ENCODE measurements at regions not wholly inside any gene's neighbourhood (a gene's known extent, or its start where the extent isn't known, plus 50 kb on each side); places are given as distances from the start of the nearest gene placed in this dataset.

DNA sequence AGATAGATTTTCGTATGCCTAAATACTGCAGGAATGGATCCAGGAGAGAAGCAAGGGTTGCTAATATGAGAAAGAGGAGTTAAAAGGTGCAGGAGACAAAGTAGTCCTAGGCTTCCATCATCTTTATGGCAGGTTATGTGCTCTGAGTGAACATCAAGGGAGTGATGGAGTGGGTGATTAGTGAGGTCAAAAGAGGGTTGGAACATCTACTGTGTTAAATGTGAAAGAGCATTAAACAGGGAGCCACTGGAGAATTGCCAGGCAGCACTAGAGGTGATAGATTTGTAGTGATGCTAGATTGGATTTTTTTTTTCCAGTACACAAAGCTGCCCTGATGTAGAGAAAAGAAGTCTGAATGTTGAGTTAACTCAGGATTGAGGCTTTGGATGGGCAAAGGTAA lies 199.3 kb downstream of the NMUR2 start:
- ChIA-PET CTCF (no interaction called here), POLR2A (no interaction called here)
- H3K27ac ChIP-seq (ENCODE audit: low read length) = no peak overlapping the region
- no peaks in the 10 kb centered on the region for H3K36me3 ChIP-seq (ENCODE audit: control insufficient read depth, insufficient read depth, low read length)
- H3K27me3 ChIP-seq (ENCODE audit: control insufficient read depth, insufficient read depth, low read length) = no peaks in the 10 kb centered on the region
- no peak overlapping the region for H3K4me3 ChIP-seq (ENCODE audit: low read depth in 2 of 2, low read length in 2 of 2)
- ATAC-seq (no peak), DNase-seq (ENCODE audit: low read depth, low spot score) (no peak)
- intact Hi-C loops (cut with micrococcal nuclease; ENCODE audit: unreplicated experiment) (no loop called here), in situ Hi-C loops (cut with HindIII; ENCODE audit: low pct_unique_long_range_greater_than_20kb, low sequenced_read_pairs) (no loop called here)
- TF ChIP-seq, protein P1, sequence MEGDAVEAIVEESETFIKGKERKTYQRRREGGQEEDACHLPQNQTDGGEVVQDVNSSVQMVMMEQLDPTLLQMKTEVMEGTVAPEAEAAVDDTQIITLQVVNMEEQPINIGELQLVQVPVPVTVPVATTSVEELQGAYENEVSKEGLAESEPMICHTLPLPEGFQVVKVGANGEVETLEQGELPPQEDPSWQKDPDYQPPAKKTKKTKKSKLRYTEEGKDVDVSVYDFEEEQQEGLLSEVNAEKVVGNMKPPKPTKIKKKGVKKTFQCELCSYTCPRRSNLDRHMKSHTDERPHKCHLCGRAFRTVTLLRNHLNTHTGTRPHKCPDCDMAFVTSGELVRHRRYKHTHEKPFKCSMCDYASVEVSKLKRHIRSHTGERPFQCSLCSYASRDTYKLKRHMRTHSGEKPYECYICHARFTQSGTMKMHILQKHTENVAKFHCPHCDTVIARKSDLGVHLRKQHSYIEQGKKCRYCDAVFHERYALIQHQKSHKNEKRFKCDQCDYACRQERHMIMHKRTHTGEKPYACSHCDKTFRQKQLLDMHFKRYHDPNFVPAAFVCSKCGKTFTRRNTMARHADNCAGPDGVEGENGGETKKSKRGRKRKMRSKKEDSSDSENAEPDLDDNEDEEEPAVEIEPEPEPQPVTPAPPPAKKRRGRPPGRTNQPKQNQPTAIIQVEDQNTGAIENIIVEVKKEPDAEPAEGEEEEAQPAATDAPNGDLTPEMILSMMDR (IDR thresholded peaks at IDR 0.05) = no peak
- TF ChIP-seq POLR2AphosphoS5 (IDR thresholded peaks at IDR 0.05; ENCODE audit: low read depth, low read length) (no peak), SIN3A (IDR thresholded peaks at IDR 0.05; ENCODE audit: borderline replicate concordance, insufficient read depth, low read depth, low read length) (no peak), TCF7L2 (IDR thresholded peaks at IDR 0.05; ENCODE audit: low read depth, low read length) (no peak)
- TF ChIP-seq, protein P2, sequence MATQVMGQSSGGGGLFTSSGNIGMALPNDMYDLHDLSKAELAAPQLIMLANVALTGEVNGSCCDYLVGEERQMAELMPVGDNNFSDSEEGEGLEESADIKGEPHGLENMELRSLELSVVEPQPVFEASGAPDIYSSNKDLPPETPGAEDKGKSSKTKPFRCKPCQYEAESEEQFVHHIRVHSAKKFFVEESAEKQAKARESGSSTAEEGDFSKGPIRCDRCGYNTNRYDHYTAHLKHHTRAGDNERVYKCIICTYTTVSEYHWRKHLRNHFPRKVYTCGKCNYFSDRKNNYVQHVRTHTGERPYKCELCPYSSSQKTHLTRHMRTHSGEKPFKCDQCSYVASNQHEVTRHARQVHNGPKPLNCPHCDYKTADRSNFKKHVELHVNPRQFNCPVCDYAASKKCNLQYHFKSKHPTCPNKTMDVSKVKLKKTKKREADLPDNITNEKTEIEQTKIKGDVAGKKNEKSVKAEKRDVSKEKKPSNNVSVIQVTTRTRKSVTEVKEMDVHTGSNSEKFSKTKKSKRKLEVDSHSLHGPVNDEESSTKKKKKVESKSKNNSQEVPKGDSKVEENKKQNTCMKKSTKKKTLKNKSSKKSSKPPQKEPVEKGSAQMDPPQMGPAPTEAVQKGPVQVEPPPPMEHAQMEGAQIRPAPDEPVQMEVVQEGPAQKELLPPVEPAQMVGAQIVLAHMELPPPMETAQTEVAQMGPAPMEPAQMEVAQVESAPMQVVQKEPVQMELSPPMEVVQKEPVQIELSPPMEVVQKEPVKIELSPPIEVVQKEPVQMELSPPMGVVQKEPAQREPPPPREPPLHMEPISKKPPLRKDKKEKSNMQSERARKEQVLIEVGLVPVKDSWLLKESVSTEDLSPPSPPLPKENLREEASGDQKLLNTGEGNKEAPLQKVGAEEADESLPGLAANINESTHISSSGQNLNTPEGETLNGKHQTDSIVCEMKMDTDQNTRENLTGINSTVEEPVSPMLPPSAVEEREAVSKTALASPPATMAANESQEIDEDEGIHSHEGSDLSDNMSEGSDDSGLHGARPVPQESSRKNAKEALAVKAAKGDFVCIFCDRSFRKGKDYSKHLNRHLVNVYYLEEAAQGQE (IDR thresholded peaks at IDR 0.05; ENCODE audit: insufficient read depth in 1 of 2, low read depth in 2 of 2, low read length in 1 of 2) = no peak
- H3K4me1 ChIP-seq (ENCODE audit: control insufficient read depth, insufficient read depth, low read length) = no peaks in the 10 kb centered on the region
- H3K9me3 ChIP-seq (ENCODE audit: control insufficient read depth, insufficient read depth, low read depth, low read length) = no peaks in the 10 kb centered on the region
- BruUV-seq (replicated peaks) = no TSS peak

DNA sequence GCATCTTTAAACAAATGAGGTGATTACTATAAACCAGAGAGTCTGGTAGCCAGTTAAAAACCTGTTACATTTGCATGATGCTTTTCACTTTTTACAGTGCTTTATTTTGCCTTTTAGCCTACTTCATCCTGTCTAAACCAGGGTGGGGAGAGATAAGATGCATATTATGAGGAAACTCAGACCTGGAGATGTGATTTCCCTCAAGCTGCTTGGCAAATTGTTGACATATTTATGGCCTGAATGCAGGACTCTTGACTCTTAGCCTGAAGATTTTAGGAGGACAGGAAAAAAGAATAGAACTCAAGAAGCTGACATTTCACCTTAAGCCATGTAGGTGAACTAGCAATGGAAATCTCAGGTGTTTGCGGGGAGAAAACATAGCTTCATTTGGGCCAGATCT lies 202.8 kb downstream of the NMUR2 start:
- no peak overlapping the region for H3K27ac ChIP-seq (ENCODE audit: low read length)
- DNase-seq (ENCODE audit: low read depth, low spot score) (no peak), ATAC-seq (no peak)
- BruUV-seq (replicated peaks) = no TSS peak
- H3K27me3 ChIP-seq (ENCODE audit: control insufficient read depth, insufficient read depth, low read length) = no peaks in the 10 kb centered on the region
- ChIA-PET POLR2A (no interaction called here), CTCF (no interaction called here)
- in situ Hi-C loops (cut with HindIII; ENCODE audit: low pct_unique_long_range_greater_than_20kb, low sequenced_read_pairs) = no loop called here
- no peak overlapping the region for H3K4me3 ChIP-seq (ENCODE audit: low read depth in 2 of 2, low read length in 2 of 2)
- no peaks in the 10 kb centered on the region for H3K9me3 ChIP-seq (ENCODE audit: control insufficient read depth, insufficient read depth, low read depth, low read length)
- no peaks in the 10 kb centered on the region for H3K4me1 ChIP-seq (ENCODE audit: control insufficient read depth, insufficient read depth, low read length)
- H3K36me3 ChIP-seq (ENCODE audit: control insufficient read depth, insufficient read depth, low read length) = no peaks in the 10 kb centered on the region
- TF ChIP-seq TCF7L2 (IDR thresholded peaks at IDR 0.05; ENCODE audit: low read depth, low read length) = no peak
- intact Hi-C loops (cut with micrococcal nuclease; ENCODE audit: unreplicated experiment) = no loop called here

DNA sequence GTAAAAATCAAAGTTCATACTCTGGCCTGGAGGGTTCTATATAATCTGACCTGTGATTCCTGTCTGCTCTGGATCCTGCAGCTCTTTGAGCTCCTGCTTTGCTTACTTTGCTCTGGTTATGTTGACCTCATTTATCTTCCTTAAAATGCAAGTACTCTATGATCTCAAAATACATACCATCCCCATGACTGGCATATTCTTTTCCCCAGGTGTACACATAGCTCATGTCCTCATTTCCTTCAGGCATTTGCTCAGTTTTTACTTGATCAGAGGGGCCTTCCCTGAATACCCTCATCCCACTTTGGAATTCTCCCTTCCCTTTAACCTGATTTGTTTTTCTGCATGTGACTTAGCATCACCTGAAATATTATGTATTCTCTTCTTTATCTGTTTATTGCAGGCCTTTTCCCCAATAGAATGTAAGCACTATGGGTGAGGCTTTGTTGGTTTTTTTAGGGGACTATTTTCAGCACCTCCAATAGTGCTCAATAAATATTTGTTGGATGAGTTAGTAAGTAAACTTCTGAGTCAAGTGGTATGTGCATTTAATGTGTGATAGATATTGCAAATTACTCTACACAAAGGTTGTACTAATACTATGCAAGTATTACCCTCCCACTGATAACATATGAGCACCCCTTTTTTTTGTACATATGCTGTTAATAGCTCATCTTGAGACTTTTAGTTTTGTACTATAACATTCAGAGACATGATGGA lies 211.5 kb downstream of the NMUR2 start:
- no peaks in the 10 kb centered on the region for H3K4me1 ChIP-seq (ENCODE audit: control insufficient read depth, insufficient read depth, low read length)
- no TSS peak for BruUV-seq (replicated peaks)
- intact Hi-C loops (cut with micrococcal nuclease; ENCODE audit: unreplicated experiment) (no loop called here), in situ Hi-C loops (cut with HindIII; ENCODE audit: low pct_unique_long_range_greater_than_20kb, low sequenced_read_pairs) (no loop called here)
- H3K4me3 ChIP-seq (ENCODE audit: low read depth in 2 of 2, low read length in 2 of 2) = no peak overlapping the region
- no peak overlapping the region for H3K27ac ChIP-seq (ENCODE audit: low read length)
- CTCF ChIA-PET = no interaction called here
- no peaks in the 10 kb centered on the region for H3K27me3 ChIP-seq (ENCODE audit: control insufficient read depth, insufficient read depth, low read length)
- POLR2A ChIA-PET = no interaction called here
- no peaks in the 10 kb centered on the region for H3K9me3 ChIP-seq (ENCODE audit: control insufficient read depth, insufficient read depth, low read depth, low read length)
- TF ChIP-seq POLR2AphosphoS5 (IDR thresholded peaks at IDR 0.05; ENCODE audit: low read depth, low read length) (no peak), SIN3A (IDR thresholded peaks at IDR 0.05; ENCODE audit: borderline replicate concordance, insufficient read depth, low read depth, low read length) (no peak), TCF7L2 (IDR thresholded peaks at IDR 0.05; ENCODE audit: low read depth, low read length) (no peak)
- TF ChIP-seq, protein P1 (IDR thresholded peaks at IDR 0.05) = no peak
- TF ChIP-seq, protein P2 (IDR thresholded peaks at IDR 0.05; ENCODE audit: insufficient read depth in 1 of 2, low read depth in 2 of 2, low read length in 1 of 2) = no peak
- no peak for DNase-seq (ENCODE audit: low read depth, low spot score)
- no peaks in the 10 kb centered on the region for H3K36me3 ChIP-seq (ENCODE audit: control insufficient read depth, insufficient read depth, low read length)
- no peak for ATAC-seq
